Effector memory CD8-positive, alpha-beta T cell (primary cell): ENCODE measurements at regions not wholly inside any gene's neighbourhood (a gene's known extent, or its start where the extent isn't known, plus 50 kb on each side); places are given as distances from the start of the nearest gene placed in this dataset.

ENCODE experiments used
- ATAC-seq: fragments of 150-1000 bp; cut with Tn5 transposase; replicated peaks from 2 replicates; pipeline ENCODE4 v1.10.0; 2021; ENCODE audit warnings: mild to moderate bottlenecking, moderate library complexity
- DNase-seq, 3 experiments: peaks; one replicate each; pipeline ENCODE4 v3.0.0; 2021
- H3K27ac Mint-ChIP-seq, 2 donors: one replicate each; pipeline ENCODE4 v1.8.0; 2022; ENCODE audit warnings: mild to moderate bottlenecking in 2 of 2, mixed read lengths in 2 of 2, moderate library complexity in 2 of 2
- H3K27me3 Mint-ChIP-seq, 2 donors: one replicate each; pipeline ENCODE4 v1.8.0; 2022; ENCODE audit warnings: mixed read lengths in 2 of 2
- H3K36me3 Mint-ChIP-seq: one replicate; pipeline ENCODE4 v1.8.0; 2022; ENCODE audit warnings: mild to moderate bottlenecking, moderate library complexity, mixed read lengths; ENCODE audit not compliant: insufficient read depth
- H3K4me1 Mint-ChIP-seq, 2 donors: one replicate each; pipeline ENCODE4 v1.8.0; 2022; ENCODE audit warnings: low read depth in 2 of 2, mixed read lengths in 2 of 2
- H3K4me3 Mint-ChIP-seq, 2 donors: one replicate each; pipeline ENCODE4 v1.8.0; 2022; ENCODE audit warnings: mild to moderate bottlenecking in 2 of 2, mixed read lengths in 2 of 2, moderate library complexity in 2 of 2
- H3K9me3 Mint-ChIP-seq, 2 donors: one replicate each; pipeline ENCODE4 v1.8.0; 2022; ENCODE audit warnings: mixed read lengths in 2 of 2

DNA sequence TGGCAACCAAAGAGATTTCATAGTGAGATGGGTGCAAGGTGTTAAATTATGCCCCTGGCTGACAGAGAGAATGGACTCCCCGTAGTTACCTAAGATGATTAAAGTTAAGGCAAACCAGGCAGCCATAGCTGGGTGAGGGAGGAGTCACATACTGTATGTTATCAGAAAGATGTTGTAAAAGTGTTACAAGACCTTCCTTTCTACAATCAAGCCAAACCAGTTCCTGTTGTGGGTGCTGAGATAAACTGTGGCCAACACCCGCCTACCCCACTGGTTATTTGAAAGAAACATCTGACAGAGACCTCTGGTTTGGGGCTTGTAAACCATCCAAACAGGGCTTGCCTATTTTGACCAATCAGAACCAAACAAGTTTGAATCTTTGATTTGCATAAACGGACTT is 684.7 kb upstream of the NUDT12 start:
- Mint-ChIP-seq H3K36me3 (no peaks in the 10 kb centered on the region), H3K9me3 (peaks cover 5 to 9% of the 10 kb centered on the region in 2 donors), H3K27ac (no peak overlapping the region), H3K4me3 (no peak overlapping the region), H3K4me1 (no peaks in the 10 kb centered on the region), H3K27me3 (no peaks in the 10 kb centered on the region)
- DNase-seq (no peak), ATAC-seq (no peak)

DNA sequence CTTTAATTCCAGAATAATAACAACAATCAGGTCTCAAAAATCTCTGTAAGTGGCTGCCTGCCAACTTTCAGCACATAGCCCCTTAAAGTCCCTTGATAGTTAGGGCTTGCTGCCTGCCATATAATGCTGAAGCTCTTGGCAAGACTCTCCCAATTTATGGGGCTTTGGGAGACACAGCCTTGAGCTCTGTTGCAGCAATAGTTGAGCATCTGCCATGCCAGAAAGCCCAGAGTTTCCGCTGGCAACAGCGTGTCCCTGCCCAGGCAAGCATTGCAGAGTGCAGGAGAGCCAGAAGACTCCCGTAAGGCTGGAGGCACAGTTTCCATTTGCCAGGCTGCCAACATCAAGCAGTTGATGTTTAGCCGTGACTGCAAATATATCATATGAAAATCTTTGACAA is 678.5 kb upstream of the NUDT12 start:
- H3K27ac Mint-ChIP-seq, result no peak overlapping the region
- DNase-seq, result no peak
- H3K4me1 Mint-ChIP-seq, result no peaks in the 10 kb centered on the region
- H3K9me3 Mint-ChIP-seq, result no peaks in the 10 kb centered on the region
- no peaks in the 10 kb centered on the region for H3K36me3 Mint-ChIP-seq
- no peak overlapping the region for H3K4me3 Mint-ChIP-seq
- H3K27me3 Mint-ChIP-seq, result no peaks in the 10 kb centered on the region
- no peak for ATAC-seq

DNA sequence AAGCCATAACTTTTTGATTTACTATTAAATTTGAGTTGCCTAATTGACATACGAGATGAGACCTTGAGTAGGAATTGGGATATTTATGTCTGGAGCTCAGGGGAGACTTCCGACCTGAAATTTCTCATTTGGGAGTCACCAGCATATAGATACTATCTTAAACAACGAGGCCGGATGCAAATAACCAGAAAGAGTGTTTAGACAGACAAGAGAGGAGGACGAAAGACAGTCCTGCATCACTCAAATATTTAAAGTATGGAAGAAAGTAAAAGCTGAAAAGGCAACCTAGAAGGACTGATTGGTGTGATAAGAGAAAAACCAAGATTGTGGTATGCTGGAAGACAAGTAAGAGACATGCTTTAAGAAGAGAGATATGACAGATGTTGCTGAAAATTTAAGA is 675.0 kb upstream of the NUDT12 start:
- H3K36me3 Mint-ChIP-seq, result no peaks in the 10 kb centered on the region
- no peak overlapping the region for H3K4me3 Mint-ChIP-seq
- no peak for ATAC-seq
- no peaks in the 10 kb centered on the region for H3K9me3 Mint-ChIP-seq
- no peak overlapping the region for H3K27ac Mint-ChIP-seq
- H3K4me1 Mint-ChIP-seq, result no peaks in the 10 kb centered on the region
- no peaks in the 10 kb centered on the region for H3K27me3 Mint-ChIP-seq
- no peak for DNase-seq

DNA sequence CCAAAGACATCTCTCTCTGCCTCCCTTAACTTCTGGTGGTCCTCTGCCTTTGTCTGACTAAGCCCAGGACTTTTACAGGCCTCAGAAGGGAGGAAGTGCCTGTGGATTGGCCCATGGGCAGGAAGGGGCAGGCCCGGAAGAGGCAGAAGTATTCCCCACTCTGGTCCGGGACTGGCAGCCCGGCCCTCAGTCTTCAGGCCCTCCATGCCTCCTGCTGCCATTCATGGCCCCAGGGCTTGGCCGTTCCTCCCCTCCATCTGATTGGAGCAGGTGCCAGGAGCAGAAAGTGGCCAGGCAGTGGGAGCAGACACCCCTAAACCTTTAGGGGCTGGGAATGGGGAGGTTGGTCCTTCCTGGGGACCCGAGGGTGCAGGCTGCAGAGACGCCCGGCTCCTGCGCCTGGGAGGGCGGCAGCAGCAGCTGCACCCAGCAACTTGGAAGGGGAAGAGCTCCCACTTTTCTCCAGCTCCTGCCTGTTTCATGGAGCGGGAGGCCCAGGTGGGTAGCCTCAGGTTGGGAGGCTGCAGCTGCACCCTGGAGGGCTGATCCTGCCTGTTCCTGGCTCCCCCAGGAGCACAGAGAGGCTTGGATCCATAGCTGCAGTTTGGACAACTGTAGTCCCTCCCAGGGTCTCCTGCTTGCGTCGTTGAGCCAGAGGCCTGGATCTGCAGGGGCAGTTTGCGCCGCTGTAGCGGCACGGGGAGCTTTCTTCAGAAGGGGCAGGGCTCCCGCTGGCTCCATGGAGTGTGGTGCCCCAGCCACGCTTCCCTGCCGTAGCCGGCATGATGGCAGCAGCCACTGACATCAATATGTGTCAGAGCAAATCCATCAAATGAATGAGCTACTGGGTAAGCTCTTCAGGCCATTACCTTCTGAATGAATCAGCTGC is 661.5 kb upstream of the NUDT12 start:
- Mint-ChIP-seq H3K36me3 (no peaks in the 10 kb centered on the region), H3K4me3 (no peak overlapping the region), H3K27ac (no peak overlapping the region), H3K9me3 (peaks cover 0 to 2% of the 10 kb centered on the region in 2 donors), H3K27me3 (no peaks in the 10 kb centered on the region), H3K4me1 (no peaks in the 10 kb centered on the region)
- ATAC-seq (no peak), DNase-seq (no peak)

DNA sequence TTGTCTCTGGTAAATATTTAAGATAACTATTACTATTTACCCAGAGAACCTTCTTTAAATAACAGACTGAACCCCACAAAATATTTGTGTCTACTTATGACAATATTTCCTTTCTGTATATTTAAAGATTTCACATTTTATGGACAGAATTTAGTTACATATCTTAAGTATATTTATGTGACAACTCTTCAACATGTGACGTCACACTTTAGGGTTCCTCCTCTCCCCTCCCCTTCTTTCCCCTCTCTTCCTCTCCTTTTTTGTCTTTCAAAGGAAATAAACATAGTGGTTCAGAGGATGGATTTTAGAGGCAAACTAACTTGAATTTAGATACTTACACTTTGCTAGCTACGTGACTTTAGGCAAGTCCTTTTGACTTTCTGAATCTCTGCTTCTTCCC is 655.6 kb upstream of the NUDT12 start:
- Mint-ChIP-seq H3K27me3 (no peaks in the 10 kb centered on the region), H3K9me3 (peaks cover 3 to 10% of the 10 kb centered on the region in 2 donors), H3K27ac (no peak overlapping the region), H3K4me3 (no peak overlapping the region), H3K4me1 (no peaks in the 10 kb centered on the region), H3K36me3 (no peaks in the 10 kb centered on the region)
- ATAC-seq (no peak), DNase-seq (no peak)

DNA sequence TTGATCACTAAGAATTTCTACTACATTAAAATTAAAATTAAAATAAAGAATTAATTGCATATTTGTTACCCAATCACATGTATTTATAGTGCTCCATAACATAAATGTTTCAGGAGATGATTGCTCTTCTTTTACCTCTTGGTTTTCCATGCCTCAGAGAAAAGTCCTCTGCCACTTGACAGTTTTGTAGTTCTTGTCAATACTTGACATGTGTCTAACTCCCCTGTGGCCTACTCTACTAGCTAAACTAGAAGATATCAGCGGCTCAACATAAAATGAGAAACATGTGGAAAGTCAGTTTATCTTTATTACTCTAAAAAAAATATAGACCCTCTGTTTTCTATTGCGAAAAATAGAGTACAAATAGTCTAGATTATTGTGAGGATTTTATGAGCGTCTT is 650.6 kb upstream of the NUDT12 start:
- Mint-ChIP-seq H3K27ac (no peak overlapping the region), H3K9me3 (peaks cover 5 to 25% of the 10 kb centered on the region in 2 donors), H3K4me3 (no peak overlapping the region), H3K27me3 (no peaks in the 10 kb centered on the region), H3K4me1 (no peaks in the 10 kb centered on the region), H3K36me3 (no peaks in the 10 kb centered on the region)
- ATAC-seq (no peak), DNase-seq (no peak)

DNA sequence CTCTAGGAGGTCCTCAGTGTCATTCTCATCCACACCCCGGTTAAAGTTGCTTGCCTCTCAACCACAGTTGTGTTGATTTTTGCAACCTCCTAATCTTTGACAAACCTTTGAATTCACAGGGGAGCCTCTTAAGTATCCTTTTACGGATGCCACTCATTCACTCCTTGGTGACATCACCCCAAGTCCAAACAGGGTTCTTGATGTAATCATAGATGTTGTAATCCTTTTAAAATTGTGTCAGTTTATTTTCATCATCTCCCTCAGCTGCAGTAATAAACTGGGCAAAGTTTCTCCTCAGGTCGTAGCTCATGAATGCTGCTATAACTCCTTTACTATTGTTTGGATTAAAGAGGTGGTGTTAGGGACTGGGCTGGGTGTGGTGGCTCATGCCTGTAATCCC is 637.2 kb upstream of the NUDT12 start:
- Mint-ChIP-seq H3K9me3 (peaks cover 3 to 9% of the 10 kb centered on the region in 2 donors), H3K4me1 (no peaks in the 10 kb centered on the region), H3K27ac (no peak overlapping the region), H3K27me3 (no peaks in the 10 kb centered on the region), H3K4me3 (no peak overlapping the region), H3K36me3 (no peaks in the 10 kb centered on the region)
- ATAC-seq, result no peak
- DNase-seq, result no peak

DNA sequence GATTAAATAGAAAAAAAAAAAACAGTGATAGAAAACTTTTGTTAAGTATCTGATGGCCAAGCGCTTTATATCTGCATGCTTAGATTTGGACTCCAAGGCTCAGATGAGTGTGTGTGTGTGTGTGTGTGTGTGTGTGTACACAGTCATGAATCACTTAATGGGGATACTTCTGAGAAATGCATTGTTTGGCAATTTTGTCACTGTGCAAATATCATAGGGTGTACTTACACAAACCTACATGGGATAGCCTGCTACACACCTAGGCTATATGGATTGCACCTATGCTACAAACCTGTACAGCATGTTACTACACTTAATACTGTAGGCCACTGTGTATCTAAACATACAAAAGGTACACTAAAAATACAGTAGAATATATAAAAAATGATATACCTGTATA is 635.6 kb upstream of the NUDT12 start:
- Mint-ChIP-seq H3K36me3 (no peaks in the 10 kb centered on the region), H3K4me1 (no peaks in the 10 kb centered on the region), H3K4me3 (no peak overlapping the region), H3K9me3 (peaks cover 3 to 9% of the 10 kb centered on the region in 2 donors), H3K27me3 (no peaks in the 10 kb centered on the region), H3K27ac (no peak overlapping the region)
- DNase-seq (no peak), ATAC-seq (no peak)

DNA sequence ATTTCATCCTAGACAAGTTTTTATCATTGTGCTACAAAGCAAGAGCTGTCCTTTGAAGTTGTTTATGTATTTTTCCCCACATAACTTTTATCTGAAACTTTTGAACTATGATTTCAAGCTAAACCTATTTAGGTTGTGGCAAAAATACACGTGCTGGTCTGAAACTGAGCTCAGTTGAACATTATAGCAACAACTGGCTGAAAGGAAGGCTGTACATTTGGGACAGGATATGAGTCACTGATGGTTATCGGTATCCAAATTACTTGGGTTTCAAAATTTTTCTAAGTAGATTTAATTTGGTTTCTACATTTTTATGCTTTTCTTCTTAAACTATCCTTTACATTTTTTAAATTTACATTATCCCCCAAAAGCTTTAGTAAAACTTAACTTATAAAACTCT is 627.3 kb upstream of the NUDT12 start:
- DNase-seq (no peak), ATAC-seq (no peak)
- Mint-ChIP-seq H3K4me3 (no peak overlapping the region), H3K27ac (no peak overlapping the region), H3K4me1 (no peaks in the 10 kb centered on the region), H3K27me3 (no peaks in the 10 kb centered on the region), H3K9me3 (no peaks in the 10 kb centered on the region), H3K36me3 (no peaks in the 10 kb centered on the region)

DNA sequence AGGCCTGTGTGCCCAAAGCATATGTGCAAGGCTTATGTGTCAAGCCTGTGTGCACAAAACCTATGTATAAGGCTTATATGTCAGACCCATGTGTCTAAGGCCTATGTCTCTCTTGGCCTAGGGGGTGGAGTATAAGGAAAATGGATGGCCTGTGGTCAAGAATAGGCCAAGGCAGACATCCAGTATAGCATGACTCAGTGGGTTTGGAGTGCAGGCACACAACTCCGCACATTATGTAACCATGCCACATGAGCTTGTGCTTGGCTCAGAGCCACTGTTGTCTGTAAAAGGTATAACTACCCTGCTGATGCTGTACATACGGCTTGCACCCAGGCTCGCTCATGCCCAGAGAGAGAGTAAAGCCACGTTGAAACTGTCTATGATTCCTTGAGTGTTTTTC is 626.4 kb upstream of the NUDT12 start:
- H3K27me3 Mint-ChIP-seq, result no peaks in the 10 kb centered on the region
- DNase-seq (no peak), ATAC-seq (no peak)
- H3K36me3 Mint-ChIP-seq, result no peaks in the 10 kb centered on the region
- no peaks in the 10 kb centered on the region for H3K9me3 Mint-ChIP-seq
- no peak overlapping the region for H3K4me3 Mint-ChIP-seq
- H3K27ac Mint-ChIP-seq, result no peak overlapping the region
- no peaks in the 10 kb centered on the region for H3K4me1 Mint-ChIP-seq

DNA sequence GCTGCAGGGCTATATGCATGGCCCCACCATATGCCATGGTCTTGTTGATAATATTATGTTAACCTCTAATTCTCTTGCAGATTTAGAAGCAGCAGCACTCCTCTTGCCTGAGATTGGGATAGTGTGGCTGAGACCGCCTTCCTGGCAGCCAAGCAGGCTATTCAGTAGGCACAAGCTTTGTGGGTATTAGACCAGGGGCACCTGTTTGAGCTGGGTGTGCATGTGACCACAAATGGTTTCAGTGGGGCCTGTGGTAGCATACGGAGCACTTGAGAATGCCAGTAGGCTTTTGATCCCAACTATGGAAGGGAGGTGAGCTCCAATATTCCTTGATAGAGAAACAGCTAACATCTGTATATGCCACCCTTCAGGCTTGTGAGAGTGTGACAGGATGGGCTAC is 625.1 kb upstream of the NUDT12 start:
- ATAC-seq, result no peak
- Mint-ChIP-seq H3K4me1 (no peaks in the 10 kb centered on the region), H3K27me3 (no peaks in the 10 kb centered on the region), H3K36me3 (no peaks in the 10 kb centered on the region), H3K27ac (no peak overlapping the region), H3K4me3 (no peak overlapping the region), H3K9me3 (no peaks in the 10 kb centered on the region)
- no peak for DNase-seq

DNA sequence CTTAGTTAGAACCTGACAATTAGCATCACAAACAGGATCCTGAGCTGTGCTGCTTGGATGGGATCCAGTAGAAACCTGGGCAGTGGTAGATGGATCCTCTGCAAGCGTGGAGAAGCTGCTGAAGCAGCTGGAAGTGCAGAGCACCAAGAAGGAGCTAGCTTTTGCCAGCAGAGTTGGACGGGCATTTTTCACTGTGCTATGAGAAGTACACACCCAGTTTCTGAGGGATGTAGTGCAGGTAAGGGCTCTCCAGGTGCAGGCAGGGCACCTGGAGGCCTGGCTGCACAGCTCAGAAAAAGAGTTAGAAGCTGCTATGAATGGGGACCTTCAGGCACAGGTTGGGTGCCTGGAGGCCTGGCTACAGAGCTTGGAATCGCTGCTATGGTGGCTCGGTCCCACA is 623.9 kb upstream of the NUDT12 start:
- no peak for ATAC-seq
- H3K27me3 Mint-ChIP-seq, result no peaks in the 10 kb centered on the region
- no peak overlapping the region for H3K27ac Mint-ChIP-seq

DNA sequence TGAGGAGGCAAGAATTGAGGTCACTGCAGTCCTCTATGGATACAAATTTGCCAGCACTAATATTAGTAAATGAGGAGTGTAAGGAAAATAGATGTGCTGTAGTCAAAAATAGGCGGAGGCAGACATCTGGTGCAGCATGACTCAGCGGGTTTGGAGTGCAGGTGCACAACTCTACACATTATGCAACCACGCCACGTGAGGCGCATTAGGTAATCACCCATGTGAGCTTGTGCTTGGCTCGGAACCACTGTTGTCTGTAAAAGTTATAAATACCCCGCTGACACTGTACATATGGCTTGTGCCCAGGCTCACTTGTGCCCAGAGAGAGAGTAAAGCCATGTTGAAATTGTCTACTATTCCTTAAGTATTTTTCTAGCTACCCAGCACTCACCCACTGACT is 623.5 kb upstream of the NUDT12 start:
- DNase-seq (no peak), ATAC-seq (no peak)
- no peaks in the 10 kb centered on the region for H3K4me1 Mint-ChIP-seq
- H3K9me3 Mint-ChIP-seq, result peaks cover 0 to 6% of the 10 kb centered on the region in 2 donors
- H3K27ac Mint-ChIP-seq, result no peak overlapping the region
- H3K36me3 Mint-ChIP-seq, result no peaks in the 10 kb centered on the region
- H3K4me3 Mint-ChIP-seq, result no peak overlapping the region
- no peaks in the 10 kb centered on the region for H3K27me3 Mint-ChIP-seq

More for the DNA sequence above, 623.9 kb upstream of the NUDT12 start:
- no peak for DNase-seq
- Mint-ChIP-seq H3K9me3 (peaks cover 0 to 2% of the 10 kb centered on the region in 2 donors), H3K36me3 (no peaks in the 10 kb centered on the region), H3K4me1 (no peaks in the 10 kb centered on the region), H3K4me3 (no peak overlapping the region)

DNA sequence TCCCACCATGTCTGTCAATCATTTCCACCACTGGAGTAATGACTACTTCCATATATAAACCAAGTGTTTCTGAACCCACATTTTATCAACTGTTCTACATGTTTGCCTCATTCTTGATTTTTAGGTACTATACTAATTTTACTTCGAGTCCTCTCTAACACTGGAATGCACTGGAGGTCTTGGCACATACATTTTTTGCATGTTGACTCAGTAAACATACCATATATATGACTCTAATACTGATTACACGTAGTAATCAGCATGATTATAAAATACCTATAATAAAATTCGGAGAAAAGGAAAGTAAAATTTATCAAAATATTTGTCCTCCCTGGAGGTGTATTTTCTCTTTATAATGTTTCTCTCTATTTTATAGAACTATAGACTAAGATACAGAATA is 621.7 kb upstream of the NUDT12 start:
- Mint-ChIP-seq H3K27me3 (no peaks in the 10 kb centered on the region), H3K27ac (no peak overlapping the region), H3K9me3 (peaks cover 2 to 14% of the 10 kb centered on the region in 2 donors), H3K4me1 (no peaks in the 10 kb centered on the region), H3K4me3 (no peak overlapping the region), H3K36me3 (no peaks in the 10 kb centered on the region)
- ATAC-seq (no peak), DNase-seq (no peak)
